ELR (cell line): ENCODE measurements at regions not wholly inside any gene's neighbourhood (a gene's known extent, or its start where the extent isn't known, plus 50 kb on each side); places are given as distances from the start of the nearest gene placed in this dataset.
A peak's percentile ranks its signal among the peaks of the same experiment; 100 is the strongest.

ENCODE experiments used
- DNase-seq: peaks from one replicate; pipeline ENCODE4 v3.0.0-alpha.2; 2015; ENCODE audit warnings: low read depth

DNA sequence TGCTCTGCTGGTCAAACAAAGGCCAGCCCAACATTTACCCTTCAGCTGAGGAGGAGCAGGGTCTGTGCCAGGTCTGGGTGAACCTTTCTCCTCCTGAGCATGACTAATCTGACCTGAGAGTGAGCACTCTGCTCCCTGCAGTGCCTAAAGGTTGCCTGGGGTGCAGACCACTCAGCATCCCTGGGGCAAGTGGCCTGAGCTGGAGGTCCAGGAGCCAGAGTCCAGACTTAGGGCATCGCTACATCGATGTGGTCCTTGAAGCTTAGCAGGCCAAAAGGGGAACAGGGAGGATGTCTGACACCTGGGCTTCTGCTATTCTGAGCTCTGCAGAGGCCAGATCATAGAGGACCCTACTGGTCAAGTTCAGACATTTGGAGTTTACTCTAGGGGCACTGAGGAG is 119.1 kb downstream of the FAM43A start:
- no peak for DNase-seq

DNA sequence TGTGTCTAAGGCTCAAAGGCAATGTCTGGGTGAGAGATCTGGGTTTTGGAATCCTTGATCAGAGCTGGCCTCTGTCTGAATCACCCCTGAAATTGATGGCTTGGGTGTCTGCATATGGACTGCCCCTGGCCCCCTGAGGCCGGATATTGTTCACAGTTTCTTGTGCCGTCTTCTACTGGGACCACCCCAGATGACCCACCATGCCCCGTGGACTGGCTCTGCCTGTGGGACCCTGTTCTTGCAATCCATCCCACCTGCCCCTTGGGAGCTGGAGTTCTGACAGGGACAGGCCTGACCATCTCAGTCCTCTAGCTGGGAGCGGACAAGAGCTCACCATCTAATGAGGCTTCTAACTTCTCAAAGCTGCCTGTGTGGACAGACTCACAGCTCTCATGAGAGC is 119.9 kb downstream of the FAM43A start:
- no peak for DNase-seq

DNA sequence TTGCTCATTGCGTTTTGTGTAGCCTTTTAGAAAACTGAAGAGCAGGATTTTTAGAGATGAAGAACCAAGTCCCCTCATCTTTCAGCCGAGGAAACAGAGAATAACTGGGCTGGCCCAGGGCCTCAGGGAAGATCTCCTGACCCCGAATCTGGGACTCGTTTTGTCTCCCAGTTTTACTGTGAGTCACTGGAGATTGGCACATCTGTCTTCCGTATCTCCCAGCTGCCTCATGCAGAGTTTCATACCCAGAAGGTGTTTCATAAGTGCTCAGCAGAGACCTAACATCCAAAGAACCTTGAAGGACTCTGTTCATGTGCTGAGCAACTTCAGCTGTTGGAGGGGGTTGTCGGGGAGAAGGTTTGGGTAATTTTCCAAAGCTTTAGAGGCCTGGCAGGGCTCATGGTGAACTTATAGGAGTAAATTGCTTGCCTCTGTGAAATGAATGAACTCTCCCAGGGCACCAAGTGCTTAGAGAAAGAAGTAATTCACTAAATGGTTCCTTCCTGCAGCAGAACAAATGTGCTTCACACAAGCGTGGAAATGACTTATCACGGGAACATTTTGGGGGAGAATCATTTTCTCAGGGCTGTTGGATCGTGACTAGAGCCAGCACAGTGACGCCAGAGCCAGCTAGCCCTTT is 121.4 kb downstream of the FAM43A start:
- peak; percentile 23 for DNase-seq

DNA sequence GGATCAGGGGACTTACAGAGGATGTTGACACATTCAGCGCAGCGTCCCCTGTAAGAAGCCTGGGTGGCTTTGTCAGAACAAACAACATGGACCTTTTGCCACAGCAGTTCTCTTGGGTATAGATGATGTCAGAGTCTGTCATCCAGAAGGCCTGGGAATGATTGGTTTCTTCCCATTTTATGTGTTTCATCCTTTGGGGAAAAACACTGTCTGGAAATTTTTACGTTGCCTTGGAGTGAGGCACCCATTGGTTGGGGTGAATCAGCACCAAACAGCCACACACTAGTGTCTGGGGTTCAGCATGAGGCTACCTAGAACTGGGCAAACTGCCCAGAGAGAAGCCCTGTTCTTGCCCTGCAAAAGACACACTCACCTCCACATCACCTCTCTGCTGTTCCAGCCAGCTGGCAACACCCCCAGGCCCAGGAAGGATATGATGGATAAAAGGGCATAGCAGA is 123.0 kb downstream of the FAM43A start:
- DNase-seq, result peak; percentile 52

DNA sequence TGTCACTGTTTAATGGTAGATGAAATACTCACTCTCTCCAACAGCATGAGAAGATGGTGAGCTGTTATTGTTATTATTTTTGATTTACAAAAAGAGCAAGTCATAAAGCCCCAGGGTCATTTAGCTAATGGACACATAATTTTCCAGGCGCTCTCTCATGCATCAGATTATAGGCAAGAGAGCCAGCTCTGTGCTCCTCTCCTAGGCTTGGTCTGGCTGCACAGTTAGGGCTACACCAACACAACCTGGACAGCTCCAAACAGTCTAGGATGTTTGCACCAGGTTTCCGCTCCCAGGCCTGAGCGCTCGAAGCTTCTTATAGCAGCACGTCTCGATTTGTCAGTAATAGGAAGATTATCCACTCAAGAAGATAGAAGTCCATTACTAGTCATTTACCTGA is 123.7 kb downstream of the FAM43A start:
- DNase-seq, result no peak

DNA sequence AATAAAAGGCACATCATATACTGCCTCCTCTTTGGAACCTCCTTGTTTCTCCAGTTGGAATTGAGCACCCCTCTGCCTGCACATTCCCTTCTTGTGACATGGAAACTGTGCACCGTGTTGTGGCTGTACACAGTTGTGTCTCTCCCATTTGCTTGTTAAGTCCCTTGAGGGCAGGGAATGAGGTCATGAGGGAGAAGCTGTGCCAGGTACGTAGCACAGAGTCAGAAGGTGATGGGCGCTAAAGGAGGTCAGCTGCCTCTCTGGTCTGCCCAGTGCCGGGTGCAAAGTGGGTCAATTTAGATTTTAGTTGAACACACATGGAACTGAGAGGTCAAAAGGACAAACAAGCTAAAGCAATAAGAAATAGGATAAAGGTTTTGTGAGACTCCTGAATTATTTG is 124.4 kb downstream of the FAM43A start:
- no peak for DNase-seq

DNA sequence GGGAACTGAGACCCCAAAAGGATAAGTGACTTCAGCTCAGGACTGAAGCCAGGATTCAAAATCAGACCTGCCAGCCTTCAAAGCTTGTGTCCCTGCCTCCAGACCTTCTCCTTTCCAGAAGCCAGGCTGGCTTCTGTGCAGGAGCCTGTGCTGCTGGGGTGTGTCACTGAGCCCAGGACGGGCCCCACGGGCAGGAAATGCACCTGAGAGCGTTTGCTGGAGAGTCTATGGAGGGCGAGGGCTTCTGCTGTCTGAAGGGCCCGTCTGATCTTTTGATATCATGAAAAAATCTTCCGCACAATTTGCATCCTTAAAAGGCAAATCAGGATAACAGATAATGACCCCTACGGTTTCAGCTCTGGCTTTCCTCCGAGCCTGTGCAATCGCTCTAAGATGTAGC is 125.4 kb downstream of the FAM43A start:
- no peak for DNase-seq

DNA sequence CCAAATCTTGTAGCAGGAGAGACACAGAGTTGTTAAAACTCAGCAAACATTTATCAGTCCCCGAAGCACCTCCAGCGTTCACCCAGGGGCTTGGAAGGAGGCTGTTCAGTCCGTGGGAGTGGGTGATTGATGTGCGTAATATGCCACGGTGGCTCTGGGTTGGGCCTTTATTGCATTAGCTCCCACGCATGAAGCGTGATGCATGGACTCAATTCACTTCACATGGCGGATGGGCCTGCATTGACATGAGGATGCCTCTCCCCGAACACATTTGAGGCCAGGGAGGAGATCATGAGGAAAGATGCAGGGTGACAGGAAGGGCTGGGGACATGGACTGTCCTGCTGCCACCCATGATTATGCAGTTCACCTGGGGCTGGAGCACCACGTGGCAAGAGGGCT is 126.5 kb downstream of the FAM43A start:
- no peak for DNase-seq

DNA sequence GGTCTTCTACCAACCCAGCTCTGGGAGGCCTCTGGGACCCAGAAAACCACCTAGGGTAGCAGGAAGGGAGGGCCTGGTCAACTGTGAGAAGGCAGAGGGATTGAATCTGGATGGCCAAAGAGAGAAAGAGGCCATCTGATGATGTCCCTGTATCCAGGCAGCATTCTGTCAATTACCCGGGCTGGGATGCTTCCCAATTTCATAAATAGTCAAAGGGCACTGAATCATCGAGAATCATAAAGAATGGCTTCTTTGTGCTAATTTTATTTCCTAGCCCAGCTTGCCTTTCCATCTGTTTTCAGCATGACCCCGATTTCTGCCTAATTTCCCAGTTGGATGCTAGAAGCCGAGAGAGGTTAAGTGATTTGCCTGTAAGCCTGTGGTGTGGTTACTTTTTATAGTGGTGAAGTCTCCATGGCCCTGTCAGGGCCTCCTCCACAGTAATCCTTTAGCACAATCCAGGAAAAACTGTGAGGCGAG is 129.2 kb downstream of the FAM43A start:
- no peak for DNase-seq

DNA sequence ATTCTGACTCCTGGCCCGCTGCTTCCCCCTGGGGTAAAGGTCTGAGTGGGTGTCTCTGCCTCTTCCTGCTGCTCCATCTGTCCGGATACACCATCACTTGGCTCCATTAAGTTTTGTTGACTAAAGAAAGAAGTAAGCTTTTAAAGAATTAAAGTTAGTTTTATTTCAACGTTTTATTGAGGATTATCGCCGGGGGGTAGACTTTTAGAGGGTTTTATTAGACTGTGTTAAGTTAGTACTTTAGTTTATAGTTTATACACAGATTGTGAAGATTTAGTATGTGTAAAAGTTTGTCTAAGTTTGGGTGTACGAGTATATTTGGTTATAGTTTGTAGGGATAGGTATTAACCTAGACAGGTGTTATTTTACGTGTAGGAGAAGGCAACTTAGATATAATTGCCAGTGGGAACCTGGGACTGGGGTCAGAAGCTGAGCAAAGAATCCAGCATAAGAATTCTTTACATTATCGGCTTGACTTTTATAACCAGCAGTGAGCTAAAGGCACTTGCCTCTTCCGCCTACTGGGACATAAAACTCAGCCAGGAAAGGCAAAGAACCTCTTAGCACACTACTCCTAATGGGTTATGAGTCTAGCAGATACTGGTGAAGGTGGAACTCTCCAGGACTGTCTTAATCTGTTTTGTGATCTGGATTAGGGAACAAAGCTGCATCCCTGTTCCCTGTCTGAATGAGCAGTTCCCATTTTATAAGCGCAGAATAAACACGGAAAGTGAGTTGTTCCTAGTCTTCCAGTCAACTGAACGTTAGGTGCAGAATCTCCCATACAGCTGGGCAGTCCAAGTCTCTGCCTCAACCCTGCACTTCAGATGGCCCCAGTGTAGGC is 131.3 kb downstream of the FAM43A start:
- no peak for DNase-seq

DNA sequence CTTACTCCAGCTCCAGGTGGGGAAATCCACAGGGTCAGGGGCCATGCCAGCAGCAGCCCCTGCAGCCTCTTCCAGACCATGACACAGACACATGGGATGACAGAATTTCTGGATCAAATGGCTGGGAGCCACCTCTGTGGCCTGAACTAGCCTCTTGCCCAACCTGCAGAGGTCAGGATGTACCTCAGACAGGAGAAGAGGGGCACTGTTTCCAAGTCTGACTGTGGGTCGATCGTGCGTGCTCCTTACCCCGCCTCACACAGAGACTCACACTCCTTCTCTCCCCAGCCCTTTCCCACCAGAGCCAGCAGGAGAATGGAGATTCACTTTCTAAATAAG is 131.9 kb downstream of the FAM43A start:
- DNase-seq, result no peak

DNA sequence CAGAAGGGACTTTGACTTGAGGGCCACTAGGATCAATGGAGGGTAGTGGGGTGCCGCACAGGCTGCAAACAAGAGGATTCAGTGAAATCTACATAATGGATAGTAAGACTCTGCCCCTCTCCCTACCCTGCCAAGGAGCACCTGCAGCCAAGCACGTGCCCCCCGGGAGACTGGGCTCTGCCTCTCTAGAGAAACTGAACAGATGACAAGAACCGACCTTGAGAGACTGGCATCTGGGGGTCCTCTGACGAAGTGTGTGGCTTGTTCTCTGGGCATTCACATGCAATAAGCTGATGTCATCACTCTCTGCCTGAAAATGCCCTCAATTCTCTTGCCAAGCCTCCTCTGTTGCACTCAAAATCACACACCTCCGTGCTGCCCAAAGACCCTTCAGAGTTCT is 132.3 kb downstream of the FAM43A start:
- DNase-seq, result no peak

DNA sequence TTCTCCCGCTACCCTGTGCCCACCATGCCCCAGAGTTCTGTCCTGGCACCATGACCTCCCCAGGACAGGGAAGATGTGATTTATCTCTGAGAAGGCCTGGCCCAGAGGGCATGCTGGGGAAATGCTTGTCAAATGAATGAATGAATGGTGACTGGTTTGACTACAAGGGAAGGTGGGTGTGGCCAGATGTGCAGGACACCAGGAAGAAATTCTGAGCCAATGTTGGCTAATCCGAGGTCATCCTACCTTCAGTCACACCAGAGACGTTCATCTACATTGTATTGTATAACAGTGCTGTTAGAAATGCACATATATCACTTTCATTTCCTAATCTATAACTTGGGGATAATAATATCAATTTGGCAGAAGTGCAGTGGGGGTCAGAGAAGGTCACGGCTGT is 138.4 kb downstream of the FAM43A start:
- DNase-seq, result no peak

DNA sequence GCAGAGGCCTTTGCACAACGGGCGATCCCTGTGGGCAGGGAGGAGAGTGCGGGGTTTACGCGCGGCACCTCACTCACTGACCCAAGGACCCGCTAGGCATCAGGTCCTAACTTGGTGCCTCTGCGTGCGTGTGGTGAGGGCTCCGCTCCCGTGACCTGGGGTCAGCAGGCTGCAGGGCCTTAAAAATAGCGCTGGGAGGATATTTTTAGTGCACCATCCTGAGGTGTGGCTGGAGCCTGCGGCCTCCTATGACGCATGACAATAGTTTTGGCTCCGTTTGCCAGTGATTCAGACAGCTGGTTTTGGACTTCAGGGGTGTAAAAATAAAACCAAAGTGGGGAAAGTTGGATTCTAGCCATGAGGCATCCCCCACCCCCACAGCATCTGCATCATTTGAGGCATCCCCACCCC is 139.0 kb downstream of the FAM43A start:
- peak; percentile 19 for DNase-seq

DNA sequence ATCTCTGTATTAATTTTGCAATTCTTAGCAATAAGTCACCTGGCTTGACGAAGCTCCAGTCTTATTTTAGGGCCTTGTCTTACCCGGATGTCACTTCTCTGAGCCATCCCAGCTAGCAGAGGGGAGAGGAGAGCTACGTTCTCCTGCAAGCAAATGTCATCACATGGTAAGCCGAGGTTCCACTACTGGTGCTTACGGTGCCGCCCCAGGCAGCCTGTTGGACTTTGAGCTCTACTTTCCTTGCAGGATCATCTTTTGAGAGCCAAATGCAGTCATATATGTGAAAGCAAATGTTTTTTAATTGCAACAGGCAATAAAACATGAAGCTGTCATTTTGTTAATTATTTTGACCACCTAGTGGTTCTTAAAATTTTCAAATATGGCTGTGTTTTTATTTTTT is 140.9 kb downstream of the FAM43A start:
- DNase-seq, result no peak

DNA sequence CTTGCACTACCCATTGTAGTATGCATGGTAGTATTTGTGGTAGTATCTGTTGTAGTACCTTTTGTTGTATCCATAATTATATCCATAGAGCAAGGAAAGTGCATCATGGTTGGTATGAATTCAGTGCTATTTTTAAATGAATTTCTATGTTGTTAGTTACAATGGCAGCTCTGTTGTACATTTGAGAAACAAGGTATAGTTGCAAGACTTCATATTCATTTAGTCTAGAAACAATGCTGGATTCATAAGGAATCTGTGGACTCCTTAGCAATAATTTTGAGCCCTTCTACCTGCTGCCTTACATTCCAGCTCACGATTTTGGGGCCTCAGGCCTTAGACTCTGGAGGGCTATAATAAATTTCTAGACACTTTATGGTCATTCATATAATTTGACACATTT is 141.8 kb downstream of the FAM43A start:
- no peak for DNase-seq

DNA sequence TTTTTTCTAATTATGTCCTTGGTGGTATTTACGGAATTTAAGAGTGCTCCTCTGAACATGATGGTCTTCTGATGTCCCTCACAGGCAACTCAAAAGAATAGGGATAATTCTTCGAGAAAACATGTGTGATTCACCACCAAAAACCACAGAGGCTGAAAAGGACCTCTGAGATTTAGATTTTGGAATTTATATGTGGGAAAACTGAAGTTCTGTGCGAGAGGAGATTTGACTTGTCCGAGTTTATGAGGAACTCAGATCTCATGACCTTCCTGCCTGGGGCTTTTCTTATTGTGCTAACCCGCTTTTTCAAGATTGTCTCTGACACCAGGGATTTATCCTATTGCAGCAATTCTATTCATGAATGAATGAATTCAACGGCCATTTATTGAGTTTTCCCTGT is 142.4 kb downstream of the FAM43A start:
- DNase-seq, result no peak

DNA sequence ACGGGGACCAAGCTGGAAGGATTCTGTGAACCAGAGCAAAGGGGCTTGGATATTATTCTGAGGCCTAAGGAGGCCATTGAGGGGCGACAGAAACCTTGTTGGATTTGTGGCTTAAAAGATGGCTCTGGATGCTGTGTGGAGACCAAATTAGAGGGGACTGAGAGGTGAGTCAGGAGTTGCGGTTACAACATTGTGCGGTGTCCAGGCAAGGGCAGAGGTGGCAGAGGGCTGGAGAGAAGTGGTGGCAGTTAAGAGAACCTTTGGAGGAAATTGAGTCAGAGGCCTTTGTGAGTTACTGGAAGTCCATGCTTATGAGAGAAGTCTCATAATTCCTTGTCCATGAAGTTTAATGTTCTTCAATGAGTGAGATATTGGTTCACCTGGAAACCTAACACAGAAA is 143.2 kb downstream of the FAM43A start:
- no peak for DNase-seq

DNA sequence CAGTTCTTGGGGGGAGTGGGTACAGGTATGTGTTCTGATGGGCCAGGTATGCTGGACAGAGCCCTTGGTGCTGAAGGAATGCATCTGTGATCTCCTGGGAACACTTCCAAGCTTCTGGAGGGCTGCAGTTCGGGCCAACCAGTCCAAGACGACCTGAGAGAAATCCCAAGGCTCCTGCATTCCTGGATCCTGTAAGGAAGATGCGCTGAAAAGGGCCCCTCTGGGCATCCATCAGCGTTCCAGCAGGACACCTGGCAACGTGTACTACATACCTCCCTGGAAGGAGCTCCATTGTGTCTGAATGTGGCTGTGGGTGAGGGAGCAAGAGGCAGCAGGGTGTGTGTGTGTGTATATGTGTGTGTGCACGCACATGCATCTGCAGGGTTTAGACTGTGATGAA is 144.7 kb downstream of the FAM43A start:
- no peak for DNase-seq

DNA sequence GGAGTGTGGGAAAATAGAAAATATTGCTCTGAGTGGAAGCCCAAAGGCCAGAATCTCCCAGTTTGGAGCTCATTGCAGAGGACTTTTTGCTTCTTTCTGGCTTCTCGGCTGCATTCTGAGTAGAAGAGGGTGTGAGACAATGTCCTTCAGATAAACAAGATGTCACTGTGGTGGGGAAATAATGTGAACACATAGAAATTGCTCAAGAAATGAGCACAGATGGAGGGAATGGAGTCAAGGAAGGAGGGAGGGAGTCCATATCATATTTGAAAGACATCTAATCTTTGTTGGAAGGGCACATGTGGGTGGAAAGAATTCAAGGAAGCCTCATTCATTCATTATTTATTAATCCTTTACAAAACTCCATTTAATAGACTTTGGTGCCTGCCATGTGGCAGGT is 145.3 kb downstream of the FAM43A start:
- no peak for DNase-seq

DNA sequence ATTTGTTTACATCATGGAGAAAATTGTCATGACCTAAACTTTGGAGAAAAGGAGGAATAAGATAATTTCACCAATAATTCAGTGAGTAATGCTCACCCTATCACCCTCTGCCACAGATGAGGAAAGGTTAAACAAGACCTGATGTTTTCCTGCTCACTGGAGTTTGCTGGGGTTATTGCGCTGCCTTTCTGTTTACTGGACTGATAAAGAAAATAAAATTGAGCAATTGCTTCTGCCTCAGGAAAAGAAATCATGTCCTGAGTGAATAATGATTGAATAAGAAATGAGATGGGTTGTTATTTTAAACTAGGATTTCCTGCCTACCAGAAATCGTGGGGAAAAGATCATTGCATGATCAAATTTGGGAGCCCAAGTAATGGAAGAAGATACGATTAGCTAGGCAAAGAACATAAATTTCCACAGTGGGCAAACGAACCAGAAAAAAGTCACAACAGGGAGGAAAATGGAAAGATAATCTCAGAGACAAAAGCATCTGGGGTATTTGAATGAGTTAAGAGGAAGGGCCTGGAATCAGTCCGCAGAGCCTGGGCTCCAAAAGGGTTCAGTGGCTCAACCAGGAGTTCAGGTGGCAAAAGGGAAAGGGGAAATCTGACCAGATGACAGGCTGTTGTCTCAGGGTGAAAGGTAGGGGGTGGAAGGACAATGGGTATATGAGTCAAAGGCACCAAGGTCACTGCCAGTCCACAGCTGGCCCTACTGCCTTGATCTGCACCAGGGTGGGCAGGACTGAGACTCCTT is 146.8 kb downstream of the FAM43A start:
- no peak for DNase-seq

DNA sequence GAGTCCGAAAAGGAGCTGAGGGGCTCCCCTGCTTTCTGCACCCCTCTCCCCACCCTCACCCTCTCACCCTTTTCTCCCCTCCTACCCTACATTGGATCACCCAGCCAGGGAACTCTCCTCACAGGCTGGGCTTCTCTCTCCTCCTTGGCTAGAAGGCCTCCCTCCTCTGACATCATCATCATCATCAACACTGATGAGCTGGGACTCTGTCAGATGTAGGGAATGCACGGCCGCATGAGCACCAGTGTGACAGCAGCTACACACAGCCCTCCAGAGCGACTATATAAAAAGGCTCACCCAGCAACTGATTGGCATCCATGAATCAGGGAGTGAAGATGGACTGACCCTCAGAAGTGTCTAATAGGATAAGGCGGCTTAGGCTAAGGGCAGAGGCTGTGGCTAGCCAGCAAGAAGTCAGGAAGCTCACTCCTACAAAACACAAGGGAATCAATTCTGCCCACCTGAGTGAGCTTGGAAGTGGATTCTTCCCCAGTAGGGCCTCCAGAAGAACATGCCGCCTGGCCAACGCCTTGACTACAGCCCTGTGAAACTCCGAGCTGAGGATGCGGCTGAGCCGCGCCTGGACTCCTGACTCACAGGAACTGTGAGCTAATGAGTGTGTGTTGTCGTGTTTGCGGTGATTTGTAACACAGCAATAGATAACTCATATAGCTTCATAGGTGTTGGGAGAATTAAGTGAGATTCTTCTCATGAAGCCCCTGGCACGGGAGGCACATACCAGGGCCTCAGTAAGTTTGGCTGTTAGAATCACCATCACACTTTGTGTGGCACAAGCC is 147.6 kb downstream of the FAM43A start:
- no peak for DNase-seq
